GOT3 (cell line): ENCODE measurements at regions not wholly inside any gene's neighbourhood (a gene's known extent, or its start where the extent isn't known, plus 50 kb on each side); places are given as distances from the start of the nearest gene placed in this dataset.

Experiments
- DNase-seq: peaks from one replicate; lab custom pipeline; 2025; ENCODE audit warnings: mixed read lengths; lab: John Stamatoyannopoulos, UW

DNA sequence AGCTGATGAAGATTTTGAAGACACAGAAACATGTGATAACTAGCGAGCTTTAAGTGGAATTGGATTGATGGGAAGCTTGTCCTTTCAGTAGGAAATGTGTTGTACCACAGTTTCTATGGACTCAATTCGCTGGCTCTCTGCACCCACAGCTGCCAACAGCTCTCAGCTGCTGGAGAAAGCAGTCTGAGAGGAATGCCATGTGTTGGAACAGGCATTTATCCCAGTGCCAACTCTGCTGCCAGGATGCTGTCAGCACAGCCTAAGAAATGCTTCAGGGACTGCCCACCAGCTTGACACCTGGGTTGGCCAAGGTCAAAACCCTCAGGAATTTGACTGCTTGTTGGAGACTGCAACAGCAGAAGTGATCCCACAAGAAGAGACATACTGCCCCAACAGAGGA is 193.0 kb upstream of the THSD7B start:
- no peak for DNase-seq

GRCh38 chr2:136557203-136557602 is 208.1 kb upstream of the THSD7B start:
- no peak for DNase-seq

DNA sequence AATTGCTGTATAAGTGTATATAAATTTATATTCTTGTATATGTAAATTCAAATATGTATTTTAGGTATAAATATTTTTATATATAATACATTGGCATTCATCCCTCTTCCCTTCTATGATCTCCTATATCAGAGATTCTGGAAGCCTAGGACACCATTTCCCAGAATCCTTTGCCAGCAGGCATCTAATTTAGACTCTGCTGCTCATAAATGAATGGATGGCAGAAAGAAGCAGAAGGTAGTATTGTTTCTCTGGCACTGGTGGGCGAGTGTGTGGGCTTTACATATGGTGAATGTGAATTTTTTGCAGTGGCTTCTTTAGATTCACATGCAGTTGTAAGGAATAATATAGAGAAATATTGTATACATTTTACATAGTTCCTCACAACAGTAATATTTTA is 215.2 kb upstream of the THSD7B start:
- DNase-seq = no peak

DNA sequence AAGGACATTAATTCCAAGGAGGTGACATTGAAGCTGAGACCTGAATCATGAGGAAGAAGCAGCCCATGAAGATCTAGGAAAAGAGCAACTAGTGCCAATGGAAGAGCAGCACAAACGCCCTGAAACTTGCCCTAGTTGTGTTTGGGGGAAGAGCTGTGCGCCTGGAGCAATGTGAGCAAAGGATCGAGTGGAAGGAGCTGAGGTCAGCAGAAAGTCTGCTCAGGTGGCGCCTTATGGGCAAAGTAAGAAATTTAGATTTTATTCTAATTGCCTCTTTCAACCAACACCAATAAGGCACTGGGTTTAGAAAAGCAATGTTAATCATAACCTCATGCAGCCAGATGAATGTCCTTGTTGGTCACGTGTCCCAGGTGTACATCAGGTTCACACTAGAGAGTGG is 226.0 kb upstream of the THSD7B start:
- no peak for DNase-seq

DNA sequence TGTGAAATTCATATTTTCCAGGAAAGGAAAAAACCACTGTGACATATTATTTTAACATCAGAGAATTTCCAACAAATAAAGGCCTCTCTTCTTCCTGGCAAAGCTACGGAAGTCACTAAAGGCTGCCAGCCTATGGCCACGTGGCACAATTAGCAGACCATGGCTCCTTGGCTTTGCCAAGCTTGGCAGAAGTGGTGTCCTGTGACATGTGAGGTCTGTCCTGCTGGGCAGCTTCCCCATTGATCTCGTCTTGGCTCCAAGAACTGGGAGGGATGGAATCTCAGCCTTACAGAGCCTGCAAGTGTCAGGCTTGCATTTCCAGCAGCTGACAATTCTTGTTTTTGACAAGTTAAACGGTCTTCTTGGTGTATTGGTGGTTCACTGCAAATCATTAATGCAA is 226.9 kb upstream of the THSD7B start:
- DNase-seq = no peak

DNA sequence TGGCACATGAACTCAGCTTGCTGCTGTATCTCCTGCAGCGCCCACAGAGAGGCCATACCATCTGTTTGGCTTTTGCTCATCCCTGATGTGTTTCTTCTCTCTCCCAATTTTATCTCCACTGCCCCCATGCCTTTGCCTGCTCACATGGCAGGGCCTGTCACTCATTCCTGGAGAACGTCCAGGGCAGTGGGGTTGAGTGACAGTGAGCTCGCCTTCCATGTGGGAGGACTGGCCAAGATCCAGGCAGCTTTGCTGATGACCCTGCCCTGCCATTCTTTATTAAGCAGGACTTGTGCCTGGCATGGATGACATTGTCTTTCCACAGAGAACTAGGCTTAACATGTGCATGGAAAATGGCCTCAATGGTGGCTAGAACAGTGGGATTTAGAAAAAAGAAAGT is 230.5 kb upstream of the THSD7B start:
- no peak for DNase-seq

GRCh38 chr2:136532171-136532570 is 233.2 kb upstream of the THSD7B start:
- DNase-seq = no peak

- no peak for DNase-seq
Observed at GRCh38 chr2:136531731-136532130, 233.6 kb upstream of the THSD7B start.

GRCh38 chr2:136530146-136530545 is 235.2 kb upstream of the THSD7B start:
- no peak for DNase-seq

GRCh38 chr2:136527560-136527959 is 237.8 kb upstream of the THSD7B start:
- DNase-seq = no peak

DNA sequence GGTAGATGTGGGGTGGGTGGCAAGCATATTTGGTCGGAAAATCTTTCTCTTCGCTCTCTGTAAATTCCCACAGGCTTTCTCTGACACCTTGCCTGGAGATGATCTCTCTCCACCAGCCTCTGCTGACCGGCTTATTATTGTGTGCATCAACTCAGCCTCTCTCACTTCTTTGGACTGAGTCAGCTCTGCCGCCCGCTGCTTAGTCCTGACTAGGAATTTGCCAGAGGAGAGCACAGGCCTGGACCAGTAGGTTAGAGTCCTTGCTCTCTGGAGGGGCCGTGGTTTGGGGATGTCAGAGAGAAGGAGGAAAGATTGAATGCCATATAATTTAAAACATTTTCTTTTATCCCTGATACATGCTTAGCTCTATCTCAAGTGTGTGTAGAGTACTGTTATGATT is 242.6 kb upstream of the THSD7B start:
- no peak for DNase-seq

GRCh38 chr2:136517716-136518115 is 247.6 kb upstream of the THSD7B start:
- no peak for DNase-seq

DNA sequence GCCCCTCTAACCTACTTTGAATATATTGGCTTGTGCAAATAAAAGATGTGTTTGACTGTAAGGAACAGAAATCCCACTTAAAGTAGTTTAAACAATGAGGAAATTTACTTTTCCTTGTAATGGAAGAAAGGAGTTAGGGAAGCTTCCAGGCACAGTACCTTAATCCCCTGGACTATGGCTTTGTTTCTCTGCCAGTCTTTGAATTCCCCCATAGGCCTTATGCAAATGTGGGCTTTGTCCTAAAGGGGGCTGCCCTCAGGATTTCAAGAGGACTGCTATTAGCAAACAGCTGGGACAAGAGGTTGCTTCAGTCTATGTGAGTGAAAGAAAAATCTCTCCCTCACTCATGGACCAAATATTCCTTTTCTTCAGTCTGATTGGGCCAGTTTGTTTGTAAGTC is 255.1 kb upstream of the THSD7B start:
- no peak for DNase-seq

DNA sequence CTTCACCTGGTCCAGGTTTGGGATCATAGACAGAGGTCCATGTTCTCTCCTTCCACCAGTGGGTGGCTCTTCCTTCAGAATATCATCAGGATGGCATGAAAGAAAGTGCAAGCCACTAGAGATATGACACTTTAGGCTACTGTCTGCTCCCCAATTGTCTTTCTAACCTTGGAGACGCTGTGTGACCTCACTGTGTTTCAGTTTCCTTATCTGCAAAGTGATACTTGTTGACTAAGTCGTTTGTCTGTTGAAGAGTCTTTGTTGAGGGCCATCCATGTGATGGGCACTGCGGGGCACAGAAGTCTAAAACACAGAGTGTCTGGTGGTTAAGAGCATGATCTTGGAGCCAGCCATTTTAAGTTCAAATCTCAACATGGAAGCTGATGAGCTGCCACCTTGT is 259.9 kb upstream of the THSD7B start:
- DNase-seq = no peak

DNA sequence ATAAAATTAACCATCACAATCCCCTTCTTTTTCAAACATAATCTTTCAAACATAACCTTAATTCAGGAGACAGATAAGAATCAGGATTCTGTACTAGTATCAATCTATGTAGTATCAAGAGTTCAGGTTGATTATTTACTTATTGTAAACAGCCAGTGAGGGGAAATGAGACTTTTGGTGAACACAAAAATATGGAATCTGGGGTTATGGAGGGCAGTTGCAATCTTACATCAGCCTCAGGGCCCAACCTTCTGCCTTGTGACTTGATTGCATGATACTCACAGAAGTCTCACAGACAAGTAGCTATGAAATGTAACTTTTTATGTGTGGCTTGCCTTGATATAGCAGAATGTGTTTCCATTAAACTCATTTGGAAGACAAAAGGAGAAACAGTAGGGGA is 262.7 kb upstream of the THSD7B start:
- no peak for DNase-seq

- DNase-seq = no peak
Observed at GRCh38 chr2:136497709-136498108, 267.6 kb upstream of the THSD7B start.

- DNase-seq = no peak
Observed at GRCh38 chr2:136496966-136497365, 268.4 kb upstream of the THSD7B start.

GRCh38 chr2:136495636-136496035 is 269.7 kb upstream of the THSD7B start:
- no peak for DNase-seq

DNA sequence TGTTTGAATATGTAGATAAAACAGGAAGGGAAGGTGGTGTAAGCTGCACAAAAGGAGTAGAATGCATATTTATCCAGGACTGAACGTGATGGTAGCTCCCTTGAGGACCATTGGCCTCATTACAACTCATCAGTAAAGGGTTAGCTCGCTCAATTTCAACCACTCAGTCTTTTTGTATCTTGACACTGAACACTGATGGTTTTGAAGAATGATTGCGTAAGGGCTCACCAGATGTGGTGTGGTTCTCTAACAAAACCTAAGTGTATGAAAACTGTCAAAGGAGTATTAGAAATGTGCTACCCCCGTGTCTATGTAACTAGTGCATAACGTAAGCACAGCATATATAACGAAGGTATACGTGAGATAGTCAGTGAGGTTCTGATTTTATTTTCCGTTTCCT is 272.4 kb upstream of the THSD7B start:
- DNase-seq = no peak

- DNase-seq = no peak
Observed at GRCh38 chr2:136490100-136490499, 275.2 kb upstream of the THSD7B start.

GRCh38 chr2:136487421-136487820 is 277.9 kb upstream of the THSD7B start:
- DNase-seq = no peak

DNA sequence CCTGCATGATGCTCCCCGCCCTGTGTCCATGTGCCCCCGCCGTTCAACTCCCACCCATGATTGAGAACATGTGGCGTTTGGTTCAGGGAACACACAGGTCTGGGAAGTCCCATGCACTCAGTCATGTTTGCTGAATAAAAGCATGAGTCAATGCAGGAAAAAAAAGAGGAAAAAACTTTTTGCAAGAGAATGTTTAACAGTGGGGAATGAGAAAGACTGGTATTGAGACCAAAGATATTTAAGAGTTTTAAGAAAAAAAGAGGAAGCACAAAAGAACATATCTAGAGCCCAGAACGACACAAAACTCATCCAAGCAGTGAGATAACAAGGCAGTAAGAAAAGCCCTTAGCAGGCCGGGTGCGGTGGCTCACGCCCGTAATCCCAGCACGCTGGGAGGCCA is 279.2 kb upstream of the THSD7B start:
- DNase-seq = no peak

DNA sequence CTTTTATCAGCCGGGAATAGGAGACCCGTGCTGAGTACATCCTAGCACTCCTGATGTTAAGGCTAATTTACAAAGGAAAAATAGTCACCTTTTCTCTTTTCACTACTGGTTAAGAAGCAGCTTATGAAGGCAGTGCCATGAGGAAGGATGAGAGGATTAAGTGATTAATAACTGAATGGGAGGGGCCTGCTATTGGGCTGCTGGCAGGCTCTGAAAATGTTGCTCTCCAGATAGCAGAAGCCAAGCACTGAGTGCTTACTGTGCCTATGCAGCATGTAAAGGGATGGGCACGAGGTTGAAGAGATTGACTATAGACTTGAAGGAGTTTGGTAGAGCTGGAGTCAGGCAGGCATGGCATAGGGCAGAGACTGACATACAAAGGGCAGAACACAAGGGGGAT is 282.4 kb upstream of the THSD7B start:
- DNase-seq = no peak

GRCh38 chr2:136482006-136482405 is 283.3 kb upstream of the THSD7B start:
- DNase-seq = no peak

DNA sequence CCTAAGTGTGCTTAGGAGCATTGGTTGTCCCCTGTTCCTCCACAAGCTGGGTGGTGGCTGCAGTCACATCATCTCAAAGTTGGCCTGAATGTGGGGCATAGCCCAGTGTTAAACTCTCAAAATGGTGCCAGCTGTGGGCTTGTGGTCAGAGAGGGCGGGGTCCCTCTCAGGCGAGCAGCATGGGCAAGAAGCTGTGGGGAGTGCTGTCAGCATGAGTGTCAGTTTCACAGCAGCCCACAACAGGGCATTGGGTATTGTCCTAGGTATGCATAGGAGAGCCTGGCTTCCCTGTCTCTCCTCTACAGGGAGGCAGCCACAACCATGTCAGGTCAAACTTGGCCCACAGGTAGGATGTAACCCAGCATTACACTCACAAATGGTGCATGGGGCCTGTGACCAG is 285.6 kb upstream of the THSD7B start:
- no peak for DNase-seq
